HepG2 (cell line): ENCODE measurements at regions not wholly inside any gene's neighbourhood (a gene's known extent, or its start where the extent isn't known, plus 50 kb on each side); places are given as distances from the start of the nearest gene placed in this dataset.

ENCODE experiments used
- ATF1 ChIP-seq: IDR thresholded peaks from 2 replicates; pipeline ENCODE4 v1.6.1; 2016; ENCODE audit warnings: mild to moderate bottlenecking, control low read depth
- HIVEP1 ChIP-seq: sonication (generic); formaldehyde crosslinking; IDR thresholded peaks from 2 replicates; pipeline ENCODE4 v1.4.0; 2020; ENCODE audit warnings: mild to moderate bottlenecking, missing genetic modification reagents
- ZNF607 ChIP-seq: sonication (generic); formaldehyde crosslinking; IDR thresholded peaks from 2 replicates; pipeline ENCODE4 v1.5.1; 2020; ENCODE audit warnings: missing genetic modification reagents, mild to moderate bottlenecking, borderline replicate concordance

GRCh38 chr18:60898111-60898510, 435.1 kb upstream of the CDH20 start:
- TF ChIP-seq HIVEP1 (CRISPR knock-in tag) (no peak), ATF1 (CRISPR knock-in tag) (no peak), ZNF607 (no peak)
